ENCODE measurements at regions not wholly inside any gene's neighbourhood (a gene's known extent, or its start where the extent isn't known, plus 50 kb on each side); places are given as distances from the start of the nearest gene placed in this dataset.

DNA sequence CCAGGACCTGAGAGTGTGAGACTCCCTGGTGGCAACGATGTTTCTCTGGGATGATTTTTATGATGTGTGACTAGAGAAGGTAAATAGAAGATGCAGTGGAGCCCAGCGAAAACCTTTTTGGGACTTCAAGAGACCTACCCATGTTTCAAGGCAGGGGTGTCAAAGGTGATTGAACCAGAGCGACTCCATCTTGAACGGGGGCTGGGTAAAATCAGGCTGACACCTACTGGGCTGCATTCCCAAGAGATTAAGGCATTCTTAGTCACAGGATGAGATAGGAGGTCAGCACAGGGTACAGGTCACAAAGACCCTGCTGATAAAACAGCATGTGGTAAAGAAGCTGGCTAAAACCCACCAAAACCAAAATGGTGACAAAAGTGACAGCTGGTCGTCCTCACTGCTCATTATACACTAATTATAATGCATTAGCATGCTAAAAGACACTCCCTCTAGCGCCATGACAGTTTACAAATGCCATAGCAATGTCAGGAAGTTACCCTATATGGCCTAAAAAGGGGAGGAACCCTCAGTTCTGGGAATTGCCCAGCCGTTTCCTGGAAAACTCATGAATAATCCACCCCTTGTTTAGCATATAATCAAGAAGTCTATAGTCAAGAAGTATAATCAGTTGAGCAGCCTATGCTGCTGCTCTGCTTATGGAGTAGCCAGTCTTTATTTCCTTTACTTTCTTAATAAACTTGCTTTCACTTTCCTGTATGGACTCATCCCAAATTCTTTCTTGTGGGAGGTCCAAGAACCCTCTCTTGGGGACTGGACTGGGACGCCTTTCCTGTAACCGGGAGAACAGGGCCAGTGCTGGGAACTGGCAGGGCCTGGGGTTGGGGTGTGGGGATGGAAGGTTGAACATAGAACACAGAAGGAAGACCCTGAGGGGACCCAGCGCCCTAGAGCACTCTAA, 526.4 kb downstream of the QKI start:
- DNase-seq (ENCODE audit: low read depth) (peak; percentile 26), FAIRE-seq (no peak)
- Histone ChIP-seq H3K4me3 (ENCODE audit: insufficient read depth, low read depth, low read length) (no peak overlapping the region), H2AFZ (ENCODE audit: low read depth, low read length) (peak overlapping the region; percentile 42), H3K4me1 (ENCODE audit: insufficient read depth, low read length) (peaks cover 11% of the 10 kb centered on the region), H3K4me2 (ENCODE audit: low read length) (peak overlapping the region; percentile 28), H3K9ac (ENCODE audit: low read length) (no peak overlapping the region), H3K27me3 (ENCODE audit: insufficient read depth, low read length) (no peaks in the 10 kb centered on the region), H3K9me3 (ENCODE audit: insufficient read depth, low read depth, low read length) (no peaks in the 10 kb centered on the region), H4K20me1 (ENCODE audit: insufficient read depth, low read length) (no peaks in the 10 kb centered on the region), H3K36me3 (ENCODE audit: insufficient read depth, low read length) (no peaks in the 10 kb centered on the region), H3K27ac (ENCODE audit: low read depth, low read length) (no peak overlapping the region), H3K79me2 (ENCODE audit: insufficient read depth, low read length) (no peaks in the 10 kb centered on the region)
- Mint-ChIP-seq H3K27ac (ENCODE audit: unreplicated experiment) (no peak overlapping the region), H3K27me3 (ENCODE audit: low read depth, unreplicated experiment) (no peaks in the 10 kb centered on the region), H3K36me3 (ENCODE audit: low read depth, unreplicated experiment) (no peaks in the 10 kb centered on the region), H3K9me3 (ENCODE audit: unreplicated experiment) (no peaks in the 10 kb centered on the region), H3K4me1 (ENCODE audit: low read depth, unreplicated experiment) (peaks cover 5% of the 10 kb centered on the region), H3K4me3 (ENCODE audit: unreplicated experiment) (no peak overlapping the region)
- TF ChIP-seq, protein P1, sequence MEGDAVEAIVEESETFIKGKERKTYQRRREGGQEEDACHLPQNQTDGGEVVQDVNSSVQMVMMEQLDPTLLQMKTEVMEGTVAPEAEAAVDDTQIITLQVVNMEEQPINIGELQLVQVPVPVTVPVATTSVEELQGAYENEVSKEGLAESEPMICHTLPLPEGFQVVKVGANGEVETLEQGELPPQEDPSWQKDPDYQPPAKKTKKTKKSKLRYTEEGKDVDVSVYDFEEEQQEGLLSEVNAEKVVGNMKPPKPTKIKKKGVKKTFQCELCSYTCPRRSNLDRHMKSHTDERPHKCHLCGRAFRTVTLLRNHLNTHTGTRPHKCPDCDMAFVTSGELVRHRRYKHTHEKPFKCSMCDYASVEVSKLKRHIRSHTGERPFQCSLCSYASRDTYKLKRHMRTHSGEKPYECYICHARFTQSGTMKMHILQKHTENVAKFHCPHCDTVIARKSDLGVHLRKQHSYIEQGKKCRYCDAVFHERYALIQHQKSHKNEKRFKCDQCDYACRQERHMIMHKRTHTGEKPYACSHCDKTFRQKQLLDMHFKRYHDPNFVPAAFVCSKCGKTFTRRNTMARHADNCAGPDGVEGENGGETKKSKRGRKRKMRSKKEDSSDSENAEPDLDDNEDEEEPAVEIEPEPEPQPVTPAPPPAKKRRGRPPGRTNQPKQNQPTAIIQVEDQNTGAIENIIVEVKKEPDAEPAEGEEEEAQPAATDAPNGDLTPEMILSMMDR (IDR thresholded peaks at IDR 0.05; ENCODE audit: insufficient read depth, low read depth, low read length) = no peak
- TF ChIP-seq EZH2 (IDR thresholded peaks at IDR 0.05; ENCODE audit: insufficient read depth, low read length) = no peak

DNA sequence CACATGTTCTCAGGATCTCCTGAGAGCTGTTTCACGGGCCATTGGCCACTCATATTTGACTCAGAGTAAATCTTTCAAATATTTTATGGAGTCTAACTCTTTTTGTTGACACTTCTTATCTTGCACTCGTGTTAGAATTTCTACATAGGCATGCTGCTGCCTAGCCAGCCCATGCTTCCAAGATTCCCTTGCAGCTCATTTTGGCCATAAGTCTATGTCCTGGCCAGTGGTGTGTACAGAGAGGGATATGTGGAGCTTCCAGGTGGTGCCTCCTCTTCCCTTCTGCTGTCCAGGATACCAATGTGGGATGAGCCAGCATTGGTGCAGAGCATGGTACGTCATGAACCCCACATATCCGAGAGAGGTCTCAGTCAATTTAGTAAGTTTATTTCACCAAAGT, 522.6 kb downstream of the QKI start:
- Mint-ChIP-seq H3K27me3 (ENCODE audit: low read depth, unreplicated experiment) (no peaks in the 10 kb centered on the region), H3K4me1 (ENCODE audit: low read depth, unreplicated experiment) (peaks cover 10% of the 10 kb centered on the region), H3K4me3 (ENCODE audit: unreplicated experiment) (no peak overlapping the region), H3K36me3 (ENCODE audit: low read depth, unreplicated experiment) (no peaks in the 10 kb centered on the region), H3K27ac (ENCODE audit: unreplicated experiment) (no peak overlapping the region), H3K9me3 (ENCODE audit: unreplicated experiment) (no peaks in the 10 kb centered on the region)
- H2AFZ ChIP-seq (ENCODE audit: low read depth, low read length) = no peak overlapping the region
- no peaks in the 10 kb centered on the region for H3K27me3 ChIP-seq (ENCODE audit: insufficient read depth, low read length)
- H3K4me1 ChIP-seq (ENCODE audit: insufficient read depth, low read length) = no peaks in the 10 kb centered on the region
- H3K79me2 ChIP-seq (ENCODE audit: insufficient read depth, low read length) = no peaks in the 10 kb centered on the region
- H3K36me3 ChIP-seq (ENCODE audit: insufficient read depth, low read length) = no peaks in the 10 kb centered on the region
- DNase-seq (ENCODE audit: low read depth) = no peak
- TF ChIP-seq, protein P1 (IDR thresholded peaks at IDR 0.05; ENCODE audit: insufficient read depth, low read depth, low read length) = no peak
- no peak for TF ChIP-seq EZH2 (IDR thresholded peaks at IDR 0.05; ENCODE audit: insufficient read depth, low read length)
- H3K4me2 ChIP-seq (ENCODE audit: low read length) = no peak overlapping the region
- no peaks in the 10 kb centered on the region for H3K9me3 ChIP-seq (ENCODE audit: insufficient read depth, low read depth, low read length)
- H3K27ac ChIP-seq (ENCODE audit: low read depth, low read length) = no peak overlapping the region
- no peak for FAIRE-seq
- no peaks in the 10 kb centered on the region for H4K20me1 ChIP-seq (ENCODE audit: insufficient read depth, low read length)
- no peak overlapping the region for H3K9ac ChIP-seq (ENCODE audit: low read length)
- no peak overlapping the region for H3K4me3 ChIP-seq (ENCODE audit: insufficient read depth, low read depth, low read length)
